ENCODE measurements at regions not wholly inside any gene's neighbourhood (a gene's known extent, or its start where the extent isn't known, plus 50 kb on each side); places are given as distances from the start of the nearest gene placed in this dataset.

DNA sequence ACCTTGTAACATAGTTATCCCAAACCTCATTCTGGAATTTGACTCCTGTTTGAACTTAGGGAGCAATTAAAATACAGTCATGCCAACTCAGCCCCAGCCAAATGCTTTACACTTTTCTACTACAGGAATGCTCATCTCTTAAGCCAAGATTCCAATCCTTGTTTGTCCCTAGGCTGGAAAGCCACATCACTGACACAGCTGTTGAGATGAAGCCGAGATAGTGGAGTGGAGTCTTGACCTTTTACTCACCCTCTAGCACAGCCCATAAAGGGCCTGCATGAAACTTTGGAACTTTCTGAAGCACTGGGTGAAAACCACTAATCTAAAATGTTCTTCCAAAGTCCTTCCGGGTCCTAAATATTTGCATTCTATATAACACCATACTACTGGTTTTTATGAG is 247.3 kb downstream of the ETV1 start:
- Histone ChIP-seq H3K27me3 (ENCODE audit: control insufficient read depth, insufficient read depth, low read length) (peaks cover 1% of the 10 kb centered on the region; the same call in 1 of the 2 replicates), H3K36me3 (ENCODE audit: control insufficient read depth, insufficient read depth, low read length) (no peaks in the 10 kb centered on the region), H3K4me3 (ENCODE audit: low read depth, low read length) (no peak overlapping the region)
- DNase-seq (ENCODE audit: low read depth), result peak; percentile 73
- TF ChIP-seq, protein P1, sequence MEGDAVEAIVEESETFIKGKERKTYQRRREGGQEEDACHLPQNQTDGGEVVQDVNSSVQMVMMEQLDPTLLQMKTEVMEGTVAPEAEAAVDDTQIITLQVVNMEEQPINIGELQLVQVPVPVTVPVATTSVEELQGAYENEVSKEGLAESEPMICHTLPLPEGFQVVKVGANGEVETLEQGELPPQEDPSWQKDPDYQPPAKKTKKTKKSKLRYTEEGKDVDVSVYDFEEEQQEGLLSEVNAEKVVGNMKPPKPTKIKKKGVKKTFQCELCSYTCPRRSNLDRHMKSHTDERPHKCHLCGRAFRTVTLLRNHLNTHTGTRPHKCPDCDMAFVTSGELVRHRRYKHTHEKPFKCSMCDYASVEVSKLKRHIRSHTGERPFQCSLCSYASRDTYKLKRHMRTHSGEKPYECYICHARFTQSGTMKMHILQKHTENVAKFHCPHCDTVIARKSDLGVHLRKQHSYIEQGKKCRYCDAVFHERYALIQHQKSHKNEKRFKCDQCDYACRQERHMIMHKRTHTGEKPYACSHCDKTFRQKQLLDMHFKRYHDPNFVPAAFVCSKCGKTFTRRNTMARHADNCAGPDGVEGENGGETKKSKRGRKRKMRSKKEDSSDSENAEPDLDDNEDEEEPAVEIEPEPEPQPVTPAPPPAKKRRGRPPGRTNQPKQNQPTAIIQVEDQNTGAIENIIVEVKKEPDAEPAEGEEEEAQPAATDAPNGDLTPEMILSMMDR (IDR thresholded peaks at IDR 0.05; ENCODE audit: insufficient read depth, low read depth, low read length), result no peak
- ChIA-PET POLR2A (no interaction called here), CTCF (interaction anchor here (1.1 to 1.7 kb wide), 4 partner anchors 9 to 30 kb away, joined by 3 to 4 read pairs (median 3); no protein-coding TSS in a partner anchor)

- CTCF ChIA-PET, result interaction anchor here (1.1 to 1.7 kb wide), 4 partner anchors 10 to 30 kb away, joined by 3 to 4 read pairs (median 3); no protein-coding TSS in a partner anchor
- no peak for DNase-seq (ENCODE audit: low read depth)
- TF ChIP-seq, protein P1 (IDR thresholded peaks at IDR 0.05; ENCODE audit: insufficient read depth, low read depth, low read length), result peak; percentile 51
- Histone ChIP-seq H3K36me3 (ENCODE audit: control insufficient read depth, insufficient read depth, low read length) (no peaks in the 10 kb centered on the region), H3K27me3 (ENCODE audit: control insufficient read depth, insufficient read depth, low read length) (peaks cover 1% of the 10 kb centered on the region; the same call in 1 of the 2 replicates), H3K4me3 (ENCODE audit: low read depth, low read length) (no peak overlapping the region)
- POLR2A ChIA-PET, result no interaction called here
Observed at GRCh38 chr7:13742811-13743210, 246.7 kb downstream of the ETV1 start.

DNA sequence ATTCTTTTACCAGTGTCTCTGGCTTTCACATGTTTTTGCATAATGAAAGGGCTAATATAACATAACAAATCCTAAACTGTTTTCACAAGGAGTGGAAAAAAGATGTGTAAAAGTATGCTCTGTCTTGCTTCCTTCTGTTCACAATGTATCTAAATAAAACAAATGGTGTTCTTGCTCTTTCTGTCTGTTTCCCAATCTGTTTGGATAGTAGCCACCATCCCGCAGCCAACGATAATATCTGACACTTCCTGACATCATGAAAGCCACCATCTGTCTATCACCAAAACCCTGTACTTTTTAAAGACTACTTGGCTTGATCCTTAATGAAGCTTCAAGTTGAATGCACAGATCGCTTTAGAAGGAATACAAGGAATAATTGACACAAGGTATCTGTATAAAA is 246.2 kb downstream of the ETV1 start:
- H3K4me3 ChIP-seq (ENCODE audit: low read depth, low read length), result no peak overlapping the region
- TF ChIP-seq, protein P1 (IDR thresholded peaks at IDR 0.05; ENCODE audit: insufficient read depth, low read depth, low read length), result no peak
- ChIA-PET CTCF (interaction anchor here (1.1 to 1.7 kb wide), 3 partner anchors 10 to 17 kb away, joined by 3 to 4 read pairs (median 3); no protein-coding TSS in a partner anchor), POLR2A (no interaction called here)
- no peak for DNase-seq (ENCODE audit: low read depth)
- H3K36me3 ChIP-seq (ENCODE audit: control insufficient read depth, insufficient read depth, low read length), result no peaks in the 10 kb centered on the region
- H3K27me3 ChIP-seq (ENCODE audit: control insufficient read depth, insufficient read depth, low read length), result peaks cover 1% of the 10 kb centered on the region; the same call in 1 of the 2 replicates

DNA sequence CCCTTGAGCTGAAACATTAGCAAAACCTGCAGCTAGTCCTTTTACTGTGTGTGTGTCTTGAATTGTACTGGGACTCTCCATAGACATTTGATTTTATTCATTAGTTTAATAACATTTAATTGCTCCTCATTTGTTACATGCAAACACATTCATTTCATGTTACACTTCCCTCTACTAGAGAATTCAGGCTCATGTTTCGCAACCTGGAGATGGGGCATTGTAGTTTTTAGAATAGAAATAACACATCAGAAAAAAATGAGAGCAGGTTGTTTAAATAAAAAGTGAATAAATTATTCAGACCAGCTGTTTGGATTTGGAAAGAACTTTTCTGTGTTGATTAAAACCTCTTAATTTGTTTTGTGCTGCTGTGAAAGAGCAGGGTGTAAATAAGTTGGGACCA is 243.9 kb downstream of the ETV1 start:
- Histone ChIP-seq H3K27me3 (ENCODE audit: control insufficient read depth, insufficient read depth, low read length) (no peaks in the 10 kb centered on the region; the same call in 1 of the 2 replicates), H3K36me3 (ENCODE audit: control insufficient read depth, insufficient read depth, low read length) (no peaks in the 10 kb centered on the region), H3K4me3 (ENCODE audit: low read depth, low read length) (no peak overlapping the region)
- POLR2A ChIA-PET, result no interaction called here
- CTCF ChIA-PET, result no interaction called here
- DNase-seq (ENCODE audit: low read depth), result no peak
- TF ChIP-seq, protein P1 (IDR thresholded peaks at IDR 0.05; ENCODE audit: insufficient read depth, low read depth, low read length), result no peak

DNA sequence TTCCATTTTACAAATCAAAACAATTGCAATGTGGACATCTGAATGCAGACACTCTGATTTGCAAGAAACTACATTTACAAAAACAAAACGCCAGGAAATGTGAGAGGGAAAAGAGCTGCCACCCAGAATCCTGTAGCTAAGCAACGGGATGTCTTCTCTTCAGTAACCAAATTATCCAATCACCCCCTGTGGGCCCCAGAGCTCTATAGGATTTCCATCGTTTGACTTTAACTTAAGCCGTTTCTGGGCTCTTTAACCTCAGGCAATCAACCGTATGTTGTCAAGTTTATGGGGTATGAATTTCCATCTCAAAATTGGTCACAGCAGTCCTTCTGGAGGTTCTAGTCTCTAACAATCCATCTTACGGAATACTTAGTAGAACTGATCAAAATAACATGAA is 240.5 kb downstream of the ETV1 start:
- ChIA-PET CTCF (interaction anchor here (0.9 kb wide), 1 partner anchor 120 kb away, joined by 3 read pairs; no protein-coding TSS in a partner anchor), POLR2A (no interaction called here)
- H3K4me3 ChIP-seq (ENCODE audit: low read depth, low read length), result no peak overlapping the region
- TF ChIP-seq, protein P1 (IDR thresholded peaks at IDR 0.05; ENCODE audit: insufficient read depth, low read depth, low read length), result no peak
- H3K27me3 ChIP-seq (ENCODE audit: control insufficient read depth, insufficient read depth, low read length), result no peaks in the 10 kb centered on the region; the same call in 1 of the 2 replicates
- no peaks in the 10 kb centered on the region for H3K36me3 ChIP-seq (ENCODE audit: control insufficient read depth, insufficient read depth, low read length)
- DNase-seq (ENCODE audit: low read depth), result no peak

Measured in BJ (cell line).